H9 (cell line): ENCODE measurements at regions not wholly inside any gene's neighbourhood (a gene's known extent, or its start where the extent isn't known, plus 50 kb on each side); places are given as distances from the start of the nearest gene placed in this dataset.

Experiments used
- DNase-seq: peaks from one replicate; pipeline ENCODE4 v3.0.0-alpha.2; 2017
- H2AFZ ChIP-seq: one replicate; pipeline ENCODE4 v1.6.1; 2013; ENCODE audit warnings: mild to moderate bottlenecking, low read length, control low read depth, moderate library complexity
- H2AK5ac ChIP-seq: 2 replicates; pipeline ENCODE4 v1.6.1; 2013; ENCODE audit warnings: low read length, control low read depth, mixed read lengths; ENCODE audit not compliant: insufficient read length
- H2BK120ac ChIP-seq: one replicate; pipeline ENCODE4 v1.6.1; 2013; ENCODE audit warnings: low read depth, mild to moderate bottlenecking, low read length, control low read depth, inconsistent platforms; ENCODE audit not compliant: poor library complexity, severe bottlenecking
- H2BK12ac ChIP-seq: 2 replicates; pipeline ENCODE4 v1.6.1; 2013; ENCODE audit warnings: low read length, control low read depth, mixed read lengths, low read depth; ENCODE audit not compliant: insufficient read length
- H2BK15ac ChIP-seq: 2 replicates; pipeline ENCODE4 v1.6.1; 2013; ENCODE audit warnings: low read depth, low read length, control low read depth
- H2BK20ac ChIP-seq: one replicate; pipeline ENCODE4 v1.6.1; 2013; ENCODE audit warnings: low read depth, mild to moderate bottlenecking, low read length, control low read depth, inconsistent platforms; ENCODE audit not compliant: poor library complexity, severe bottlenecking
- H2BK5ac ChIP-seq: 2 replicates; pipeline ENCODE4 v1.6.1; 2013; ENCODE audit warnings: low read length, control low read depth, mixed read lengths; ENCODE audit not compliant: insufficient read length
- H3K14ac ChIP-seq: 2 replicates; pipeline ENCODE4 v1.6.1; 2013; ENCODE audit warnings: low read length, control low read depth; ENCODE audit not compliant: insufficient read depth
- H3K18ac ChIP-seq: 2 replicates; pipeline ENCODE4 v1.6.1; 2013; ENCODE audit warnings: low read depth, mild to moderate bottlenecking, mixed read lengths, low read length, control low read depth; ENCODE audit not compliant: insufficient read length
- H3K23ac ChIP-seq: 2 replicates; pipeline ENCODE4 v1.6.1; 2013; ENCODE audit warnings: low read length, control low read depth, mixed read lengths, low read depth; ENCODE audit not compliant: insufficient read length
- H3K23me2 ChIP-seq: 2 replicates; pipeline ENCODE4 v1.6.1; 2013; ENCODE audit warnings: low read depth, mild to moderate bottlenecking, mixed read lengths, low read length, control low read depth; ENCODE audit not compliant: insufficient read length, poor library complexity, severe bottlenecking
- H3K27ac ChIP-seq: 2 replicates; pipeline ENCODE4 v1.5.1; 2013; ENCODE audit warnings: low read length, control low read depth, mixed read lengths, low read depth; ENCODE audit not compliant: insufficient read length
- H3K27me3 ChIP-seq: 2 replicates; pipeline ENCODE4 v1.6.1; 2013; ENCODE audit warnings: low read length, control low read depth, inconsistent platforms; ENCODE audit not compliant: insufficient read depth
- H3K4ac ChIP-seq: 2 replicates; pipeline ENCODE4 v1.6.1; 2013; ENCODE audit warnings: low read depth, mild to moderate bottlenecking, control low read depth, inconsistent platforms, low read length, moderate library complexity
- H3K4me1 ChIP-seq: 2 replicates; pipeline ENCODE4 v1.6.1; 2013; ENCODE audit warnings: low read length, control low read depth, inconsistent platforms; ENCODE audit not compliant: insufficient read depth
- H3K4me2 ChIP-seq: 2 replicates; pipeline ENCODE4 v1.6.1; 2013; ENCODE audit warnings: low read length, control low read depth, mixed read lengths; ENCODE audit not compliant: insufficient read length, insufficient read depth
- H3K56ac ChIP-seq: 2 replicates; pipeline ENCODE4 v1.6.1; 2013; ENCODE audit warnings: low read depth, mild to moderate bottlenecking, mixed read lengths, low read length, control low read depth; ENCODE audit not compliant: insufficient read length
- H3K79me1 ChIP-seq: 2 replicates; pipeline ENCODE4 v1.6.1; 2013; ENCODE audit warnings: low read depth, mild to moderate bottlenecking, moderate library complexity, low read length, control low read depth, inconsistent platforms; ENCODE audit not compliant: insufficient read depth, poor library complexity, severe bottlenecking
- H3K79me2 ChIP-seq: 2 replicates; pipeline ENCODE4 v1.6.1; 2013; ENCODE audit warnings: low read length, control low read depth, inconsistent platforms; ENCODE audit not compliant: insufficient read depth
- H3K9ac ChIP-seq: 2 replicates; pipeline ENCODE4 v1.6.1; 2013; ENCODE audit warnings: low read length, control low read depth, mixed read lengths; ENCODE audit not compliant: insufficient read length; ENCODE audit errors: extremely low read depth
- H3K9me3 ChIP-seq: one replicate; pipeline ENCODE4 v1.6.1; 2013; ENCODE audit warnings: low read depth, low read length, inconsistent platforms; ENCODE audit not compliant: control insufficient read depth
- H3T11ph ChIP-seq: one replicate; pipeline ENCODE4 v1.6.1; 2013; ENCODE audit warnings: mild to moderate bottlenecking, low read length, control low read depth, inconsistent platforms
- H4K20me1 ChIP-seq: one replicate; pipeline ENCODE4 v1.6.1; 2013; ENCODE audit not compliant: control insufficient read depth, insufficient read length, insufficient read depth
- H4K5ac ChIP-seq: 2 replicates; pipeline ENCODE4 v1.6.1; 2013; ENCODE audit warnings: low read depth, mild to moderate bottlenecking, mixed read lengths, low read length, control low read depth; ENCODE audit not compliant: insufficient read length
- H4K8ac ChIP-seq: replicated peaks from 2 replicates; pipeline ENCODE4 v1.6.1; 2013; ENCODE audit warnings: low read length, control low read depth, mixed read lengths, low read depth; ENCODE audit not compliant: insufficient read length
- H4K91ac ChIP-seq: 2 replicates; pipeline ENCODE4 v1.6.1; 2013; ENCODE audit warnings: low read depth, mild to moderate bottlenecking, moderate library complexity, mixed read lengths, low read length, control low read depth; ENCODE audit not compliant: insufficient read length
- H3K27ac Mint-ChIP-seq, 3 experiments: 2 replicates in 2 of 3; 3 replicates in 1 of 3; pipeline ENCODE4 v1.8.0; 2020 to 2021; ENCODE audit warnings: mixed read lengths in 3 of 3, mild to moderate bottlenecking in 1 of 3, moderate library complexity in 1 of 3
- H3K27me3 Mint-ChIP-seq: 2 replicates; pipeline ENCODE4 v1.8.0; 2021; ENCODE audit warnings: low read depth, mild to moderate bottlenecking, moderate library complexity, mixed read lengths
- H3K36me3 Mint-ChIP-seq, 3 experiments: 2 replicates in 2 of 3; 3 replicates in 1 of 3; pipeline ENCODE4 v1.8.0; 2020 to 2021; ENCODE audit warnings: low read depth in 3 of 3, mixed read lengths in 3 of 3; ENCODE audit not compliant: insufficient read depth in 1 of 3
- H3K4me1 Mint-ChIP-seq, 2 experiments: 2 replicates each; pipeline ENCODE4 v1.8.0; 2020; ENCODE audit warnings: mixed read lengths in 2 of 2
- H3K4me3 Mint-ChIP-seq, 2 experiments: 2 replicates in 1 of 2; 3 replicates in 1 of 2; pipeline ENCODE4 v1.8.0; 2020 to 2021; ENCODE audit warnings: mild to moderate bottlenecking in 2 of 2, mixed read lengths in 2 of 2, moderate library complexity in 1 of 2
- H3K9me3 Mint-ChIP-seq, 2 experiments: 2 replicates in 1 of 2; 3 replicates in 1 of 2; pipeline ENCODE4 v1.8.0; 2020; ENCODE audit warnings: mild to moderate bottlenecking in 2 of 2, mixed read lengths in 2 of 2, moderate library complexity in 1 of 2
- WGBS: extraction: QIAGEN DNeasy Blood & Tissue Kit; methylation state at CpG from one replicate; pipeline ENCODE4 v1.1.7; 2013; ENCODE audit warnings: missing lambda C conversion rate, low lambda C conversion rate, mixed read lengths; ENCODE audit not compliant: insufficient read length; ENCODE audit errors: extremely low coverage; 5-methylcytosine and 5-hydroxymethylcytosine counted together
- TF ChIP-seq, protein P1 (sequence below): fragments of 200-600 bp; sonication (generic); conservative IDR thresholded peaks from 3 replicates; pipeline ENCODE4 v1.8.0; 2021; ENCODE audit warnings: antibody characterized with exemption, mild to moderate bottlenecking

DNA sequence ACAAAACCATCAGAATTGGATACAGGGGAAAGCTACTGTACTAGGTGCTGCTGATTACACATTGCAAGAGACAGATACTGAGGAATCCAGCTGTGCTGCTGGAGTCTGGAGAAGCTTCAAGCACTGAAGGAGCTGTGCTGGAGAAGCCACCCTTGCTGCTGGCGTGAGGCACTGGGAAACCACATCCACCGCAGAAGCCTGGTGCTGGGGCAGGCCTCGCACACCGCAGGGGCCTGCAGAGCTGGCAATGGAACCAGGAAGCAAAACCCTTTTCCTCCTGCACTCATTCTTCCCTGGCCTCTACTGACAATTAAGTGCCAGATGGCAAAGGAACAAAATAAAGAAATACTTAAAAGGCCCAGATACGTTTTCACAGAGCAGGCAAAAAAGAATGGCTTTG lies 94.4 kb upstream of the MSH6 start:
- Mint-ChIP-seq H3K4me1 (peaks cover 15 to 26% of the 10 kb centered on the region in 2 experiments), H3K27ac (peak overlapping the region in 2 of 3 experiments; percentile 16 to 87; a peak in 4 of 7 replicates), H3K36me3 (peaks cover 0 to 15% (median 10%) of the 10 kb centered on the region in 3 experiments; a peak in 5 of 7 replicates), H3K4me3 (no peak overlapping the region), H3K27me3 (no peaks in the 10 kb centered on the region), H3K9me3 (peaks cover 10 to 17% of the 10 kb centered on the region in 2 experiments)
- TF ChIP-seq, protein P1, sequence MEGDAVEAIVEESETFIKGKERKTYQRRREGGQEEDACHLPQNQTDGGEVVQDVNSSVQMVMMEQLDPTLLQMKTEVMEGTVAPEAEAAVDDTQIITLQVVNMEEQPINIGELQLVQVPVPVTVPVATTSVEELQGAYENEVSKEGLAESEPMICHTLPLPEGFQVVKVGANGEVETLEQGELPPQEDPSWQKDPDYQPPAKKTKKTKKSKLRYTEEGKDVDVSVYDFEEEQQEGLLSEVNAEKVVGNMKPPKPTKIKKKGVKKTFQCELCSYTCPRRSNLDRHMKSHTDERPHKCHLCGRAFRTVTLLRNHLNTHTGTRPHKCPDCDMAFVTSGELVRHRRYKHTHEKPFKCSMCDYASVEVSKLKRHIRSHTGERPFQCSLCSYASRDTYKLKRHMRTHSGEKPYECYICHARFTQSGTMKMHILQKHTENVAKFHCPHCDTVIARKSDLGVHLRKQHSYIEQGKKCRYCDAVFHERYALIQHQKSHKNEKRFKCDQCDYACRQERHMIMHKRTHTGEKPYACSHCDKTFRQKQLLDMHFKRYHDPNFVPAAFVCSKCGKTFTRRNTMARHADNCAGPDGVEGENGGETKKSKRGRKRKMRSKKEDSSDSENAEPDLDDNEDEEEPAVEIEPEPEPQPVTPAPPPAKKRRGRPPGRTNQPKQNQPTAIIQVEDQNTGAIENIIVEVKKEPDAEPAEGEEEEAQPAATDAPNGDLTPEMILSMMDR: no peak
- H2BK5ac ChIP-seq: no peak overlapping the region
- H3K27me3 ChIP-seq: no peaks in the 10 kb centered on the region
- no peak overlapping the region for H2BK15ac ChIP-seq
- no peak overlapping the region for H2AK5ac ChIP-seq
- H4K5ac ChIP-seq: no peak overlapping the region
- DNase-seq: no peak
- H3K23ac ChIP-seq: no peak overlapping the region
- H2BK120ac ChIP-seq: no peak overlapping the region
- H3K79me1 ChIP-seq: no peaks in the 10 kb centered on the region
- H3K79me2 ChIP-seq: no peaks in the 10 kb centered on the region
- no peak overlapping the region for H3K56ac ChIP-seq
- no peak overlapping the region for H2BK20ac ChIP-seq
- H3K9ac ChIP-seq: no peak overlapping the region
- no peaks in the 10 kb centered on the region for H4K20me1 ChIP-seq
- no peak overlapping the region for H3K4ac ChIP-seq
- H4K8ac ChIP-seq: no peak overlapping the region
- no peak overlapping the region for H4K91ac ChIP-seq
- no peaks in the 10 kb centered on the region; the same call in 1 of the 2 replicates for H3K4me1 ChIP-seq
- H3K9me3 ChIP-seq: no peaks in the 10 kb centered on the region
- H3K23me2 ChIP-seq: no peaks in the 10 kb centered on the region
- H3K18ac ChIP-seq: no peak overlapping the region
- H3K27ac ChIP-seq: no peak overlapping the region
- H3K4me2 ChIP-seq: no peak overlapping the region
- no peak overlapping the region for H2BK12ac ChIP-seq
- H2AFZ ChIP-seq: no peak overlapping the region
- no peak overlapping the region for H3T11ph ChIP-seq
- H3K14ac ChIP-seq: no peak overlapping the region
- WGBS: no CpG with 5 or more reads among the region's 5 CpGs
